Head of caudate nucleus (tissue), 42 donors: ENCODE measurements at regions not wholly inside any gene's neighbourhood (a gene's known extent, or its start where the extent isn't known, plus 50 kb on each side); places are given as distances from the start of the nearest gene placed in this dataset.
"Not testable (repeated sequence)": the region's sequence is repeated elsewhere in the genome, so short reads cannot be mapped to it uniquely, and the experiment has no call there.

ENCODE experiments used
- DNase-seq, 42 donors: peaks; one replicate each; pipeline versions ENCODE4 v3.0.0 to v3.0.0-alpha.2; 2020 to 2021; ENCODE audit warnings: mixed read lengths in 7 of 42
- intact Hi-C: fragments of 100-400 bp; cut with DNase I; formaldehyde crosslinking; loops from one replicate; pipeline ENCODE4 v1.15.0; 2022

- no peak for DNase-seq
- intact Hi-C loops = no loop called here
These were observed 2039.9 kb downstream of the EFNA5 start for GRCh38 chr5:105630803-105631202.

- intact Hi-C loops = no loop called here
- DNase-seq = no peak
These were observed 2051.0 kb downstream of the EFNA5 start for GRCh38 chr5:105619725-105620124.

- DNase-seq = no peak
- intact Hi-C loops = no loop called here
These were observed 2053.1 kb downstream of the EFNA5 start for GRCh38 chr5:105617436-105618215.

- no peak for DNase-seq
- intact Hi-C loops = no loop called here
These were observed 2054.0 kb upstream of the NUDT12 start for GRCh38 chr5:105616599-105616998.

GRCh38 chr5:105602406-105602805, 2039.8 kb upstream of the NUDT12 start:
- intact Hi-C loops, DNase-seq: not testable (repeated sequence)

GRCh38 chr5:105593011-105593760, 2030.6 kb upstream of the NUDT12 start:
- DNase-seq = no peak
- intact Hi-C loops = no loop called here

GRCh38 chr5:105587963-105588662, 2025.5 kb upstream of the NUDT12 start:
- no peak for DNase-seq
- intact Hi-C loops = no loop called here

GRCh38 chr5:105581988-105582690, 2019.5 kb upstream of the NUDT12 start:
- intact Hi-C loops = no loop called here
- no peak for DNase-seq

- DNase-seq = no peak
- intact Hi-C loops = no loop called here
These were observed 2011.0 kb upstream of the NUDT12 start for GRCh38 chr5:105573575-105573974.

- no peak for DNase-seq
- intact Hi-C loops = no loop called here
These were observed 2002.9 kb upstream of the NUDT12 start for GRCh38 chr5:105565531-105565930.

GRCh38 chr5:105563842-105564241, 2001.3 kb upstream of the NUDT12 start:
- intact Hi-C loops = no loop called here

GRCh38 chr5:105554568-105555169, 1992.1 kb upstream of the NUDT12 start:
- no peak for DNase-seq
- intact Hi-C loops = no loop called here

More at GRCh38 chr5:105563842-105564241, 2001.3 kb upstream of the NUDT12 start:
- DNase-seq = no peak

GRCh38 chr5:105544300-105544699, 1981.7 kb upstream of the NUDT12 start:
- DNase-seq = no peak
- intact Hi-C loops = no loop called here

- DNase-seq = no peak
- intact Hi-C loops = no loop called here
These were observed 1974.1 kb upstream of the NUDT12 start for GRCh38 chr5:105536675-105537074.

GRCh38 chr5:105530716-105531261, 1968.2 kb upstream of the NUDT12 start:
- intact Hi-C loops = no loop called here
- DNase-seq = no peak

GRCh38 chr5:105529851-105530250, 1967.3 kb upstream of the NUDT12 start:
- intact Hi-C loops = no loop called here
- no peak for DNase-seq

- DNase-seq = no peak
- intact Hi-C loops = no loop called here
These were observed 1945.9 kb upstream of the NUDT12 start for GRCh38 chr5:105508519-105508918.

GRCh38 chr5:105506692-105507277, 1944.2 kb upstream of the NUDT12 start:
- DNase-seq = no peak
- intact Hi-C loops = no loop called here
